ENCODE measurements at regions not wholly inside any gene's neighbourhood (a gene's known extent, or its start where the extent isn't known, plus 50 kb on each side); places are given as distances from the start of the nearest gene placed in this dataset.

DNA sequence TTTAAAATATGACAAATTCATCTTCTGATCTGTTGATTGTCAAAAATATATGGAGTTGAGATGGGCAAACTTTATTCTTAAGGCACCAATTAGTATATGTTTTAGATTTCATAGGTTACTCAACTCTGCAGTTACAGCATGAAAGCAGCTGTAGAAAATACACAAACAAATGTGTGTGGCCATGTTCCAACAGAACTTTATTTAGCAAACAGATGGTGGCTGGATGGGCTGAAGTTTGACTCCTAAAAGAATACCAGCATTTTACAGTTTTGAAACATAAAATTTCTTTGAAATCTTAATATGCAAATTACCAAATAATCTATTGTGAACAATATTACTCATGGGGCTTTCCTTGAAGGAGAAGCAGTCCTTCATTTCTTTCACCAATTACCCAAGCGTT lies 1206.0 kb upstream of the LRRTM3 start:
- Mint-ChIP-seq H3K36me3 (ENCODE audit: insufficient read depth) (no peaks in the 10 kb centered on the region), H3K4me3 (no peak overlapping the region), H3K9me3 (peaks cover 6 to 21% of the 10 kb centered on the region in 2 donors), H3K4me1 (ENCODE audit: low read depth in 2 of 2) (no peaks in the 10 kb centered on the region), H3K27me3 (no peaks in the 10 kb centered on the region), H3K27ac (no peak overlapping the region)
- ATAC-seq (replicated peaks): no peak
- no peak for DNase-seq

DNA sequence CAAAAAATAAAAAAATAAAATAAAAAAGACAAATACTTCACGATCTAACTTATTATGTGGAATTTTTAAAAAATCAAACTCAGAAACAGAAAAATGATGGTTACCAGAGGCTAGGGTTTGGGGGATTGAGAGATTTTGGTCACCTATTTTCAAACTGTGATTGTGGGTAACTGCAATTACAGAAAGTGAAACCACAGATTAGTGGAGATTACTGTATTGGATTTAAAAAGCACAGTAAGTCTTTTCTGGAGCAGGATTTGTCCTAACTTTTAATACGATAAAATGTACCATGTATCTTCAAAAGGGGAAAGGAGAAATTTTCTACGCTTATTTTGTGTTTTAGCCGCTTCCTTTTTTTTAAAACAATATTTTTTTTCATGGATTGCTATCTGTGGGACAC lies 1204.9 kb upstream of the LRRTM3 start:
- DNase-seq (no peak), ATAC-seq (replicated peaks) (no peak)
- Mint-ChIP-seq H3K27ac (no peak overlapping the region), H3K27me3 (no peaks in the 10 kb centered on the region), H3K36me3 (ENCODE audit: insufficient read depth) (no peaks in the 10 kb centered on the region), H3K4me3 (no peak overlapping the region), H3K4me1 (ENCODE audit: low read depth in 2 of 2) (no peaks in the 10 kb centered on the region), H3K9me3 (peaks cover 2 to 10% of the 10 kb centered on the region in 2 donors)

DNA sequence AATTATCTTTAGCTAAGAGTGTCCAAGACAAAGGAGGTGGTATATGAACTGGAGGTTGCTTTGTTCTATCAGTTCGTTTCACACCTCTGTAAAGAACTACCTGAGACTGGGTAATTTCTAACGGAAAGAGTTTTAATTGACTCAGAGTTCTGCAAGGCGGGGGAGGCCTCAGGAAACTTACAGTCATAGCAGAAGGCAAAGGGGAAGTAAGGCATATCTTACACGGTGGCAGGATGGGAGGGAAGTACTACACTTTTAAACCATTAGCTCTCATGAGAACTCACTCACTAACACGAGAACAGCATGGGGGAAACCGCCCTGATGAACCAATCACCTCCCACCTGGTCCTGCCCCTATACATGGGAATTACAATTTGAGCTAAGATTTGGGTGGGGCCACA lies 1202.3 kb upstream of the LRRTM3 start:
- Mint-ChIP-seq H3K27me3 (no peaks in the 10 kb centered on the region), H3K4me3 (no peak overlapping the region), H3K4me1 (ENCODE audit: low read depth in 2 of 2) (no peaks in the 10 kb centered on the region), H3K36me3 (ENCODE audit: insufficient read depth) (no peaks in the 10 kb centered on the region), H3K9me3 (peaks cover 2 to 18% of the 10 kb centered on the region in 2 donors), H3K27ac (no peak overlapping the region)
- DNase-seq (no peak), ATAC-seq (replicated peaks) (no peak)

DNA sequence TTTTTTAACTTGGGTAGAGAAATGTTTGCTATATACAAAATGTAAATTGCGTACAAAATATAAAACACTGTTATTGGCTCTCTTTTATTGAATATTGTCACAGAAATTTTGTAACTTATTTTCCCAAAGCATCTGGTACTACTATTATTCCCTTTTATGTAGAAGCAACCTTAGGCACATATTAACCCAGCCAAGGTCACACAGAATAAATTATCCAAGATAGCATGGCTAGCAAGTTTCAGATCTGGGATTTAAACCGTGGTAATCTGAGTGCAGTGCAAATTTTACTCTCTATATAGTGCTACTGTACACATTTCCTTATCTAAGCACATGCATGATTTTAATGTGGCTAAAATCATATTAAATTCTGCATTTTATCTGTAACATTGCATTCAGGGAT lies 1190.5 kb upstream of the LRRTM3 start:
- no peak for ATAC-seq (replicated peaks)
- no peaks in the 10 kb centered on the region for H3K27me3 Mint-ChIP-seq
- no peak overlapping the region for H3K4me3 Mint-ChIP-seq
- no peaks in the 10 kb centered on the region for H3K36me3 Mint-ChIP-seq (ENCODE audit: insufficient read depth)
- DNase-seq: no peak
- H3K4me1 Mint-ChIP-seq (ENCODE audit: low read depth in 2 of 2): no peaks in the 10 kb centered on the region
- H3K27ac Mint-ChIP-seq: no peak overlapping the region
- H3K9me3 Mint-ChIP-seq: peaks cover 4 to 8% of the 10 kb centered on the region in 2 donors

DNA sequence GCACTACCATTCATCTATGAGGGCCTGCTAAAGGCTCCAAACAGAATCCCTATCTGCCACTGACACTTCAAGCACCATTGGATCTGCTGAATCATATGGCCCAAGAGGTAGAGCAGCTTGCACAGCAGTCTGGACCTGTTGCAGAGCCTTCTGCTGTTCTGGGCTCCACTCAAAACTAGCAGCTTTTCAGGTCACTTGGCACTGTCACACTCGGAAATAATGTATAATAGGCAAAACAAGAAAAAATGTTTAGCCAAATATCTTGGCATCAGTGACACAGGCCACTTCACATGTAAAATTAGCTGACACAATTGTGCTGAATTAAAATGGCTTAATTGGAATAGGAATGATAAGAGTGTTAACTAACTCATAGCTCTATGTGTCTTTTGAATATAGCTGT lies 1182.9 kb upstream of the LRRTM3 start:
- Mint-ChIP-seq H3K27me3 (no peaks in the 10 kb centered on the region), H3K4me1 (ENCODE audit: low read depth in 2 of 2) (no peaks in the 10 kb centered on the region), H3K9me3 (peaks cover 0 to 3% of the 10 kb centered on the region in 2 donors), H3K36me3 (ENCODE audit: insufficient read depth) (no peaks in the 10 kb centered on the region), H3K4me3 (no peak overlapping the region), H3K27ac (no peak overlapping the region)
- no peak for ATAC-seq (replicated peaks)
- DNase-seq: no peak

DNA sequence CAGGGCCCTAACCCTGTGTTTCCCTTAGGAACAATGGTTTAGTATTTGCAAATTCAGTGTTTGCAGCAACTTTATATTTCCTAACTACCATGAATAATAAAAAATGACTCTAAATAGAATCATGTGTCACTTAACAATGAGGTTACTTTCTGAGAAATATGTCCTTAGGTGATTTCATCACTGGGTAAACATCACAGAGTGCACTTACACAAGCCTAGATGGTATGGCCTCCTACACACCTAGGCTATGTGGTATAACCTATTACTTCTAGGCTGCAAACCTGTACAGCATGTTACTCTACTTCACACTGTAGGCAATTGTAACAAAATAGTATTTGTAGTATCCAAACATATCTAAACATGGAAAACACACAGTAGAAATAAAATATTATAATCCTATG lies 1174.6 kb upstream of the LRRTM3 start:
- Mint-ChIP-seq H3K27me3 (no peaks in the 10 kb centered on the region), H3K36me3 (ENCODE audit: insufficient read depth) (no peaks in the 10 kb centered on the region), H3K4me1 (ENCODE audit: low read depth in 2 of 2) (no peaks in the 10 kb centered on the region), H3K27ac (no peak overlapping the region), H3K4me3 (no peak overlapping the region), H3K9me3 (peaks cover 2 to 12% of the 10 kb centered on the region in 2 donors)
- ATAC-seq (replicated peaks) (no peak), DNase-seq (no peak)

DNA sequence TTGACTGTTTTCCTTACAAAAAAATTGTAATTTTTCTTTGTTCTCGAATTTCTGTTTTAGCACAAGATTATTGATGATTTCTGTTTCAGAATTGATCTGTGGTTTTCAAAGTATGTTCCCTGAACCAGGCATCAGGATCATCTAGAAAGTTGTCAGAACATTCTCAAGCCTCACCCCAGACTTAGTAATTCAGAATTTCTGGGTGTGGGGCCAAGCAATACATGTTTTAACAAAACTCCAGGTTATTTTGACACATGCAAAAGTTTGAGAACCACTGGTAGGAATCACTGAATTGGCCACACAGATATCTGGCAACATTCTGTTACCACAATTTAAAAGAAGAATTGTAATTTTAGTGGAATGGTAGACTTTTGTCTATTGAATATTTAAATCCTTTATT lies 1173.9 kb upstream of the LRRTM3 start:
- Mint-ChIP-seq H3K27ac (no peak overlapping the region), H3K9me3 (peaks cover 2 to 12% of the 10 kb centered on the region in 2 donors), H3K27me3 (no peaks in the 10 kb centered on the region), H3K4me1 (ENCODE audit: low read depth in 2 of 2) (no peaks in the 10 kb centered on the region), H3K4me3 (no peak overlapping the region), H3K36me3 (ENCODE audit: insufficient read depth) (no peaks in the 10 kb centered on the region)
- DNase-seq (no peak), ATAC-seq (replicated peaks) (no peak)

DNA sequence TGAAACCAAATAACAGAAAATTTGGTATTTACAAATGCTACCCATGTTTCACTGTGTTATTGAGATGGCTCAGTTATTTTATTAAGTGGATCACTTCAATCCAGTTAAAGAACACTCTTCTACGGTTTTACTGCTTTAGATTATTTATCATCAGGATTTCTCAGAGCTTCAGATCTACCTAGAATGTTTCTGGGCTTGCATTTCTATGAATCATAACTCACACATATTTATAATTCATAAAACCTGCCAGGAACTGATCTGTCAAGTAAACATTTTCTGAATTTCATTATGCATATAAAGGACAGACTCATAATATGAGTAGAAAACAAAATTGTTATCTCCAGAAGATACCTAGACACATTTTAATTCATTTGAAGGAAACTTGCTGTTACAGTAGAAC lies 1172.3 kb upstream of the LRRTM3 start:
- Mint-ChIP-seq H3K4me1 (ENCODE audit: low read depth in 2 of 2) (no peaks in the 10 kb centered on the region), H3K27me3 (no peaks in the 10 kb centered on the region), H3K36me3 (ENCODE audit: insufficient read depth) (no peaks in the 10 kb centered on the region), H3K27ac (no peak overlapping the region), H3K4me3 (no peak overlapping the region), H3K9me3 (peaks cover 2 to 12% of the 10 kb centered on the region in 2 donors)
- DNase-seq (no peak), ATAC-seq (replicated peaks) (no peak)

DNA sequence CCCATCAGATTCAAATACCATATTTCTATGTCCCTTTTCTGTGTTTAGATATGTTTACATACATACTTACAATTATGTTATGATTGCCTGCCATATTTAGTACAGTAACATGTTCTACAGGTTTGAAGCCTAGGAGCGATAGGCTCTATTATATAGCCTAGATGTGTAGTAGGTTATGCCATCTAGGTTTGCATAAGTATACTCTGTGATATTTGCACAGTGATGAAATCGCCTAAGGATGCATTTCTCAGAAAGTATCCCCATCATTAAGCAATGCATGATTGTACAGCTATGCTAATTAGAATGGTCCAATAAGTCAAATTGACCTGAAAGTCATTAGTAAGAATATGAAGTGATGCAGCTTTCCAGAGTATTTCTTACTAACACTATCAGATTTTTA lies 1171.7 kb upstream of the LRRTM3 start:
- no peak overlapping the region for H3K4me3 Mint-ChIP-seq
- no peaks in the 10 kb centered on the region for H3K36me3 Mint-ChIP-seq (ENCODE audit: insufficient read depth)
- no peaks in the 10 kb centered on the region for H3K27me3 Mint-ChIP-seq
- no peak for DNase-seq
- no peak overlapping the region for H3K27ac Mint-ChIP-seq
- no peak for ATAC-seq (replicated peaks)
- H3K9me3 Mint-ChIP-seq: peaks cover 2 to 10% of the 10 kb centered on the region in 2 donors
- no peaks in the 10 kb centered on the region for H3K4me1 Mint-ChIP-seq (ENCODE audit: low read depth in 2 of 2)

DNA sequence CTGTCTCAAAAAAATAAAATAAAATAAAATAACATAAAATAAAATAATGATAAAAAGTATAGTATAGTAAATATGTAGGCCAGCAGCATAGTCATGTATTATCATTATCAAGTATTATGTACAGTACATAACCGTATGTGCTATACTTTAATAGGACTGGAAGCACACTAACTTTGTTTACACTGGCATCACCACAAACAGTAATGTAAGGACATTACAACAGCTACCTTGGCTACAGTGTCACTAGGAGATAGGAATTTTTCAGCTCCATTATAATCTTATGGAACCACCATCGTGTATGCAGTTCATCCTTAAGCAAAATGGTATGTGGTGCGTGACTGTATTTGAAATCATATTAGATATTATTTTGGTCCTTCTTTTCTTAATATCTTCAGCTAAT lies 1163.5 kb upstream of the LRRTM3 start:
- Mint-ChIP-seq H3K4me1 (ENCODE audit: low read depth in 2 of 2) (no peaks in the 10 kb centered on the region), H3K36me3 (ENCODE audit: insufficient read depth) (no peaks in the 10 kb centered on the region), H3K27me3 (no peaks in the 10 kb centered on the region), H3K9me3 (peaks cover 4 to 10% of the 10 kb centered on the region in 2 donors), H3K4me3 (no peak overlapping the region), H3K27ac (no peak overlapping the region)
- DNase-seq (no peak), ATAC-seq (replicated peaks) (no peak)

DNA sequence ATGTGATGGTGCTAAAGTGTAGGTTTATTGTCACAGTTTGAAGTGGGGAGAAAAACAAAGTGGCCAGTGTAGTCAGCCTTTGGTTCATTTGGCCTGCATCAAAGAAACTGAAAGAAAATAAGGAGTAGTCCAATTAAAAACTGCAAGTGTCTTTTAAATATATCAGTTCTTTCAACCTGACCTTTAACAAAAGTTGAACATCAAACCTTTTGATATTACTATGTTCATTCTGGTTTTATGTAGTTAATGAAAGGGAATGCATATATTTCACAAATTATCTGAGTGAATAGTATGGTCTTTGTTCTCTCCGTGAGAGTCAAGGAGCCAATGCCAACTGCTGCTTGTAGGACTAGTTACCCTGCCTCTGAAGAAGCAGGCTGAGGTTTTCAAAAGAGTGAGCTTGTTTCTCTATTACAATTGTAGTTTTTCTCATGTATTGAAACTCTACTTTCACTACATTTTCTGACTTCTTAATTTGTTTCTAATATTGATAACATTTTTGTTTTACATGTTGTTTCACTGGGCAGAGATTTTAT lies 1160.8 kb upstream of the LRRTM3 start:
- H3K4me1 Mint-ChIP-seq (ENCODE audit: low read depth in 2 of 2): no peaks in the 10 kb centered on the region
- no peak for ATAC-seq (replicated peaks)
- no peak overlapping the region for H3K27ac Mint-ChIP-seq
- no peaks in the 10 kb centered on the region for H3K36me3 Mint-ChIP-seq (ENCODE audit: insufficient read depth)
- H3K9me3 Mint-ChIP-seq: peaks cover 4 to 10% of the 10 kb centered on the region in 2 donors
- H3K27me3 Mint-ChIP-seq: no peaks in the 10 kb centered on the region
- no peak overlapping the region for H3K4me3 Mint-ChIP-seq
- DNase-seq: no peak

DNA sequence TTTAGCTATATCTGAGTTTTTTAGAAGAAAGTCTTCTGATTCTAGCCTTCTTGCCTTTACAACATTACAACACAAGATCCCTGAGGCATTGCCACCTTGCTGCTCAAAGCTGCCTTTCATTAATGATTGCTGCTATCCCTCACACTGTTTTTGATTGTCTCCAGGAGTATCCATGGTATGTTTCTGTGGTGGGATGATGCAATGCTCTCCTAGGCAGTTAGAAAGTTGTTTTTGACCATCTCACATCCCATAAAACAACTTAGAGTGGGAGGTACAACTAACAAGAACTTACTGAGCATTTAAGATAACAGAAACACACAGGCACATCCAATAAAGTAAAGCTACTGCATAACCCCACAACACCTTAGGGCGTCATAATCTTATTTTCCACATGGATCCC lies 1156.0 kb upstream of the LRRTM3 start:
- Mint-ChIP-seq H3K36me3 (ENCODE audit: insufficient read depth) (no peaks in the 10 kb centered on the region), H3K27me3 (no peaks in the 10 kb centered on the region), H3K27ac (no peak overlapping the region), H3K4me3 (no peak overlapping the region), H3K9me3 (peaks cover 4 to 8% of the 10 kb centered on the region in 2 donors), H3K4me1 (ENCODE audit: low read depth in 2 of 2) (no peaks in the 10 kb centered on the region)
- DNase-seq: no peak
- no peak for ATAC-seq (replicated peaks)

DNA sequence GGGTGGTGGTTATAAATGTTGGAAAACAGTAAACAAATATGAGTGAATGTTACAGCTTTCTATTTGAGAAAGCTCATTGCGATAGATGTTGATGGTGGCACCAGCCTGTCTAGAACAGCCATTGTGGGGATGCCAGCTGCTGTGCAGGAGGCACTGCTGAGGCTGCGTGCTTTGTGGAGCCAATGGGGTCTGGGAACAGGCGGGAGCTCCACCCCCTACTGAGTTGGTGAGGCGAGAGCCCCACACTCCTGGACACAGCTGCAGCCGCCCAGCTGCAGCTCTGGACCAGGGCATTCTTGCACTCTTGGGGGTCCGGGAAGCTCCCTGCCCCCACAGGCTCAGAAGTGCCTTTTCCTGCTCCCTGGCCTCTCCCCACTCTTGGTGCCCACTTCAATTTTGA lies 1147.1 kb upstream of the LRRTM3 start:
- DNase-seq: no peak
- no peaks in the 10 kb centered on the region for H3K4me1 Mint-ChIP-seq (ENCODE audit: low read depth in 2 of 2)
- H3K36me3 Mint-ChIP-seq (ENCODE audit: insufficient read depth): no peaks in the 10 kb centered on the region
- no peak for ATAC-seq (replicated peaks)
- H3K4me3 Mint-ChIP-seq: no peak overlapping the region
- H3K9me3 Mint-ChIP-seq: peaks cover 5 to 8% of the 10 kb centered on the region in 2 donors
- no peak overlapping the region for H3K27ac Mint-ChIP-seq
- H3K27me3 Mint-ChIP-seq: no peaks in the 10 kb centered on the region

DNA sequence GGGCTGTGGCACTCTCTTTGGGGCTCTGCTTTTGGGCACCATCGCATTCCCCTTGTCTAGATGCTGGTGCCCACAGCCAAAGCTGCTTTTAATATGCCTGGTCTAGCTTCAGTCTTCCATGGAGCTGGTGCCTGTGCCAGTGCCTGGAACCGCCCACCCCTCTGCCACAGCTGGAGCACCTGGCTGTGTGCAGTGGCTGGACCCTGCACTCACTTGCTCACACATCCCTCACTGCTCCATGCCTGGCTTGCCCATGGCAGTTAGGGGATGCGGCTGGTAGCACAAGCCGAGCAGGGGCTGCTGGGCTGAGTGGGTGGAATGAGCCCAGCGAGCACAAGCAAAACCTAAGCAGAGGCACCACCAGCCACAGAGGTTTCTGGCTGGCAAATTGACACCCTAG lies 1145.9 kb upstream of the LRRTM3 start:
- H3K27me3 Mint-ChIP-seq: no peaks in the 10 kb centered on the region
- no peaks in the 10 kb centered on the region for H3K36me3 Mint-ChIP-seq (ENCODE audit: insufficient read depth)
- no peaks in the 10 kb centered on the region for H3K4me1 Mint-ChIP-seq (ENCODE audit: low read depth in 2 of 2)
- H3K27ac Mint-ChIP-seq: no peak overlapping the region
- DNase-seq: no peak
- ATAC-seq (replicated peaks): no peak
- no peak overlapping the region for H3K4me3 Mint-ChIP-seq
- peaks cover 0 to 2% of the 10 kb centered on the region in 2 donors for H3K9me3 Mint-ChIP-seq

DNA sequence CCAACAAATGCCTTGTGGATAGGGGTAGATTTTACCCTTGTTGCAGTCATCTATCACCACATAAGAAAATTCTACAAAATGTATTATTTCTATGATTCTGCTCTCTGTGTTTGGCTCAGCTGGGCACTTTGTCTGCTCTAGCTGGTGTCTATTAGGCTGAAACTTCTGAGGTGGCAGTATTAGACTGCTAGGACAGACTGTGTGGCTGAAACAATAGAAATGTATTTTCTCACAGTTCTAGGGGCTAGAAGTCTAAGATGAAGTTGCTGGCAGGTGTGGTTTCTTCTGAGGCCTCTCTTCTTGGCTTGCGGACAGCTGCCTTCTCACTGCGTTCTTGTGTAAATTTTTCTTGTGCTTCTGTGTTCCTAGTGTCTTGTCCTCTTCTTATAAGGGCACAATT lies 1139.6 kb upstream of the LRRTM3 start:
- H3K9me3 Mint-ChIP-seq: peaks cover 0 to 2% of the 10 kb centered on the region in 2 donors
- H3K4me1 Mint-ChIP-seq (ENCODE audit: low read depth in 2 of 2): no peaks in the 10 kb centered on the region
- no peak overlapping the region for H3K4me3 Mint-ChIP-seq
- H3K27me3 Mint-ChIP-seq: no peaks in the 10 kb centered on the region
- ATAC-seq (replicated peaks) (no peak), DNase-seq (no peak)
- no peak overlapping the region for H3K27ac Mint-ChIP-seq
- no peaks in the 10 kb centered on the region for H3K36me3 Mint-ChIP-seq (ENCODE audit: insufficient read depth)

All from effector memory CD8-positive, alpha-beta T cell (primary cell).